Brain pericyte (primary cell): ENCODE measurements at regions not wholly inside any gene's neighbourhood (a gene's known extent, or its start where the extent isn't known, plus 50 kb on each side); places are given as distances from the start of the nearest gene placed in this dataset.
"Not testable (repeated sequence)": the region's sequence is repeated elsewhere in the genome, so short reads cannot be mapped to it uniquely, and the experiment has no call there.

Experiments used
- DNase-seq: peaks from one replicate; pipeline ENCODE4 v3.0.0-alpha.2; 2012; ENCODE audit warnings: low read depth, low spot score

DNA sequence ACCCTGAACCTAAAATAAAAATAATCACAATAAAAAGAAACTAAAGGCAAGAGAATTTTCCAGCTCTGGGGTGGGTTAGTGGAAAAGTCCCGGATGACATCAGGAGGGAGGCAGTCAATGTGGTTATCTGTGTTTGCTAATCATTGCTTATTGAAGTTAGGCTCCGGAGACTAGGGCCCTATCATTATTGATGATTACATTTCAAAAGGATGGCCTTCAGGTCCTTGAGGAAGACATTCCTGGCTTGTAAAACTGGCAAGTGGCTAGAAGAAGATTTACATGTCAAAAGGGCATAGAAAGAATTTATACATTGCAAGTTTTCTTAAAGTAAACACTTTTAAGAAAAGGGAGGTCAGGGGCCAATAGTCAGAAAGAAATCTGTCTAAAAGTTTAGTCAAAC lies 123.4 kb downstream of the POSTN start:
- DNase-seq = no peak

DNA sequence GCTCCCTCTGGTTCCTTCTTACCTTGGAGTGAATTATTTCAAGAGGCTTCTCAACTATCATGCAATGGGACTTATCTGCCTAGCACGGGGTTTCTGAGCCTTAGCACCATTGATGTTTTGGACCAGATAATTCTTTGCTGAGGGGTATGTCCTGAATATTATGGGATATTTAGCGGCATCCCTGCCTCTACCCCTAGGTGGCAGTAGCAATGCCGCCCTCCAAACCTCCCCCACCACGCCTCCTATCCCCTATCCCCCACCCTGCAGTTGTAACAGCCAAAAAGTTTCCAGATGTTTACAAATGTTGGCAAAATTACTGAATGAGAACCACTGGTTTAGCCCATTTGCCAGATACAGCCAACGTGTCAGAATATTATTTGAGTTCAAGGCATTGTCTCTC lies 125.5 kb downstream of the POSTN start:
- no peak for DNase-seq

DNA sequence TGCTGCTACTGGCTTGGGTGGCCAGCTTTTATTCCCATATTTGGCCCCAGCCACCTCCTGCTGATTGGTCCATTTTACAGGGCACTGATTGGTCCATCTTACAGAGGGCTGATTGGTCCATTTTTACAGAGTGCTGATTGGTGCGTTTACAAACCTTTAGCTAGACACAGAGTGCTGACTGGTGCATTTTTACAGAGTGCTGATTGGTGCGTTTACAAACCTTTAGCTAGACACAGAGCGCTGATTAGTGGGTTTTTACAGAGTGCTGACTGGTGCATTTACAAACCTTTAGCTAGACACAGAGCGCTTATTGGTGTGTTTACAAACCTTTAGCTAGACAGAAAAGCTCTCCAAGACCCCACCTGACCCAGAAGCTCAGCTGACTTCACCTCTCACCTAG lies 126.3 kb downstream of the POSTN start:
- not testable (repeated sequence) for DNase-seq

DNA sequence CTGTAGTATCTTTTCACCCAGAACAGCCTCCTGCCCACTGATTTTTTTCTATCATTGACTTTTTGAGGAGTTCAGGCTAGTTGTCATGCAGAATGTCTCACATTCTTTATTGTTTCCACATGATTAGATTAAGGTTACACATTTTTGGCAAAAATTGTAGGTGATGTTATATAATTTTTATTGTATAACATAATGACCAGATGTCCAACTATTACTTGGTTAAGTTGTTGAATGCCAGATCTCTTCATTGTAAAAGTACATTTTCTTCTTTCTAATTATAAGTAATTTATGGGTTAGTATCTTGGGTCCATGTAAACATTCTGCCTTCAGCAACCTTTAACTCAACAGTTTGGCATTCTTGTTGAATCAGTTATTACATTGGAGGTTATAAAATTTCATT lies 138.4 kb downstream of the POSTN start:
- DNase-seq = no peak

DNA sequence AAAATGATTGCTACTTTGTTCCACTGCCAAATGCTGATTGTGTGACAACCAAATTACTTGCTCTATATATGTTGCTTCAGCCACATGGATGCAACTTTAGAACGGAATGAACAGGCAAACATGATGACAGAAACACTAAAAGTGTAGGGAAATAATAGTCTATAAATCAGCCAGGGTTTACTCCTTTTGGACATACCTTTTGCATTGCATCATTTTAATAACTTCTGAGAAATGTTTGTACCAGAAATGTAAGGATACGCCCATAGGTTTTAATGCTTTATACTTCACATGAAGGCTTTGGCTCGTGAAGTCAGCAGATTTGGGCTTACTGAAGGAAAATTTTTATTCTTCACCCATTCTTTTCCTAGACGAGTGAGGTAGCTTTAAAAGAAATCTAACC lies 141.0 kb downstream of the POSTN start:
- DNase-seq = no peak

DNA sequence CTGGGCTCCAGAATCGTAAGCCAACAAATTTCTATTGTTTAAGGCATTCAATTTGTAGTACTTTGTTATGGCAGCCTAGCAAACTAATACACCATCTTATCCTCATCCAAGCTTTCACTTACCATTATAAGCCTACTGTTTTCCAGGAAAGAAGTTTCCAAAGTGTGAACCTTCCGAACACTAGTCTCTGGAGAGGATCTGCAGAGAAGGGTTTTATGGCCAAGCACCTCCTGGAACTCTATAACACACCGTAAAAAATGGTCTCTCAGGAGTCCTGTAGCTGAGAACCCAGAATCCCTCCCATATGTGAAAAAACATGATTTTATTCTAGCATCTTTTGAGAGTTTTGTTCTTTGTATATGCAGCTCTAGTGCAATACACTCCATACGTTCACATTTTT lies 142.1 kb downstream of the POSTN start:
- DNase-seq = no peak

DNA sequence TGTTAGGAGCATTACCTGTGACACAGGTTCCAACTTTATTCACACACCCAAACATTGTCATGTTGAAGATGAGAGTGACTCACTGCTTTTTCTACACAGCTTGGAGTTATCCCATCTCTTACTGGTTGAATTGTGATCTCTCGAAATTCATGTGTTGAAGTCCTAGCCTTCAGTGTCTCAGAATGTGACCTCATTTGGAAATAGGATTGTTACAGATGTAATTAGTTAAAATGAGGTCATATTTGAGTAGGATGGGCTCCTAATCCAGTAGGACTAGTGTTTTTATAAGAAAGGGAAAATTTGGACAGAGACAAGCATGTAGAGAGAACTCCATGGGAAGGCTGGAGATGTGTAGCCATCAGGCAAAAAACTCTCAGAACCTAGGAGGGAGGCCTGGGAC lies 142.5 kb downstream of the POSTN start:
- DNase-seq = no peak

DNA sequence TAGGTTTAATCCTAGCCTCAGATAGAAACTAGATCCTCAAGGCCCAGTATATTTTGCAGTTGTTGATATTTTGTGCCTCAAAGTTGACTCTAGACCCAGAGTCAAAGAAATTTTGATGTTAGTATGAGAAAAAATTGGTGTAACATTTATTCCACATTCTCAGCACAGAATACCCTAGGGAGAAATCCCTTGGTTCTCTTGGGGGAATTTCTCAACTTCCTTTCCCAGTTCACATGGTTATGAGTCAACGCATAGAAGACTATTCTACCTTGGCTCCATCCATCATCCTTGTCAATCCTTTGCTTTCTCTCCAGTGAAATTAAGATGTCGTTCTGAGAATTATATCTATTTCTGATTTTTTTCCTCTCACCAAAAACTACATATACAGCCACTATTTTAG lies 145.3 kb downstream of the POSTN start:
- DNase-seq = no peak

DNA sequence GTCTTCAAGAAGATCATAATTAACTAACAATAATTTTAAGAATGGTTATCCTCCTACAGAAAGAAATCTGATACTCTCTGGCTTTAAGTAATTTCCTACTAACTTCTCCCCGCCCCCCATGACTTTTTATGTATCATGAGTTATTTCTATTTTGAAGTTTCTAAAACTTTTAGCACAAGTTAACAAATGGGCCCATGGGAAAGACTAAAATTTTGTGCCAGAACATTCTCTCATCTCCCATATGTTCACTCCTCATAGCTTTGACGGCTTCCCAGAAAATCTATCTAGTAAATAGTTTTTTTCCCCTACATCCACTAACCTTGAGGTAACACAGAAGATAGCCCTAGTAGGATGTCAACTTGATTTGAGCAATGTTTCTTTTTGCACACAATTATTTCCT lies 148.3 kb downstream of the POSTN start:
- DNase-seq = no peak

DNA sequence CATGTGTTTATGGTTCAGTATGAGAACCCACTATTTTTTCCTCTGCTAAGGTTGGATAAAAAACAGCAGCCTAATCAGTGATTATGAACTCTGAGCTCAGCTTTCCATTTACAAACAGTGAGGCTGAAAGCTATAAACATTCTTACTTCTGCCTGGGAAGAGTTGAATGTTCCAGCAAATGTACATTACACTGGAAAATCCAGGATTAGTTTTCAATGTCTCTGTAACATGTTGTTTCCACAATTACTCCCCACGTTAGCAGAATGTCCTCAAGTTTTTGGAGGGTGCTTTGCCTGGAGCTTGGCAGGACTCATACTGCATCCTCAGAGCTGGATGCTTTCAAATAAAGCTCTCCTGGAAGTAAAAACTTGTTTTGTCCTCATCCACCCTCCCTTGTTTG lies 150.4 kb downstream of the POSTN start:
- no peak for DNase-seq

DNA sequence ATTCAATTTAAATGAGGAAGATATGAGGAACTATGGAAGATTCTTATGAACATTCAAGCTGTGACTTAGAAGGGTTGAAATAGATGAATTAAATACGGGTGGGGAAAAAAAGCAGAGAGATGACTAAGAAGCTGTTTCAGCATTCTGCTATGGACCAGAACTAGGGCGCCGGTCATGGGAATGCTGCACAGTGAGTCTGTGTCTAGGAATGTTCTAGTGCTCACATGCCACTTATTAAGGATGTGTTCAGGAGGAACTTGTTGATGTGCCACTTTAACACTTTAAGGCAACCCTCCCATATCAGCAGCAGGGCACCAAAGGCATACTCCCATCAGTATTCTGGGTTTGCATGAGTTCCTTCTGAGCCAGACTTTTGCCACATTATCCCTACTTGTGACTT lies 152.1 kb downstream of the POSTN start:
- no peak for DNase-seq

DNA sequence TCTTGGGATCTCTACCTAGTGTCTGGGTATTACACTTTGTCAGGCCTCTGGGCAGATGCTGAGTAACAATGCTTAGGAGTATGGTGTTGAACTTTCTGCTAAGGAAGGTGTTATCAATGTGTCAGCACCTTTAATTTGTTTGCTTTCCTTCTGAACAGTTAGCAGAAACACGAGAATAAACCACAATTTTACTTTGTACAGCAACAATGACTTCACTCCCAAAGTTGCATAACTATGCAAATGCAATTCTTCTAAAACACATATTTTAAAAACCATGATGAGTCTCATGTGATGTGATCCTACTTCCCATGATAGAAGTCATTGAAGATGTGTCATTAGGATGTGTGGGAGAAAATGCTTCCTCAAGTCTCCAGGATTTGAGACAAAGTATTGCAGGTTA lies 155.0 kb downstream of the POSTN start:
- no peak for DNase-seq

DNA sequence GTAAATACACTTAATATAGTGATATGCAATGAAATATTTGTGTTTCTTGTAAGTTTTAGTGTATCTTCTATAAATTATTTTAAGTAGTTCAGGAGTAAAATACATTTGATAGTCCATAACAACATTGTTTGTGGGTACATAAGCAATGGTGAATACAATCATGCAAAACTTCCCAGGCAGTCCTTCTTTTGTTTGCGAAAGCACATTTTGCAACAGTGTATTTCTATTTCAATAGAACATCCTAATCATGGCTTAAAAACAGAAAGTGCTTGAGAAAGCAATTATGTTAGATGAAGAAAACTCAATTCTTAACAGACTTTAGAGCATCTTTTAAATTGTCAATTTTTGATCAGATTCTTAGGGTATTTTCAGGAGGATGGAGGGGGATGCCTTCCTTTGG lies 155.6 kb downstream of the POSTN start:
- no peak for DNase-seq

DNA sequence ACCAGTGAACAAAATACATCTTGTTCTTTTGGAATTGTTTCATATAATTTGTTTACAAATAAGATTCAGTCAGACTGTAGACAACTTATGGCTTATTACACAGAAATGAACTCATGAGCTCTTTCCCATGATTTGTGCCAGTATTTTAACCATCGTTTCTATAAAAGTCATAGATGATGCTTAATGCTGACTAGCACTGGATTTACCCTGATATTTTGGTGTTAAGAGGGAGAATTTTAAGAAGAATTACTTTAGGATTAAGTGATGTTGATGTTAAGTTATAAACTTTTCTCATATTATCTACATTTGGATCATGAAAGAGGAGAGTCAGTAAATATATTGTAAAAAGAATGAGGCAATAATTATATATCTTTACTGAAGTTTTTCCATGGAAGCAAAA lies 162.7 kb downstream of the POSTN start:
- DNase-seq = no peak

DNA sequence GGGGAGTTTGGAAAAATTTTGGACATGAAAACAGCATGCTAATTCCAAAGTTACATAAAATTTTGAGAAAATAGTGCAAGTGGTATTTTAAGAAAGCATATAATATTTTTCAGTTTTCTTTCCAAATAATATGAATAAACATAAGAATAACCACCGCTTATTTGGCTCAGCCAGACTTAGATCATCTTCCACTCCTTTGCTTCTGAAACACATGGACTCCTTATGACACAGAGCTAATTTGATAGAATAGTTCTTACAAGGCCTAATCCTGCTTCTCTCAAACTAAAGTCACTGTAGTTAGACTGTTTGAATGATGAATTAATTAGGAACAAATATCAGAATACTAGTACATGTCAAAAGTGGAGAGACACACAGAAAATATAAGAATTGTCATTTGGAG lies 165.5 kb downstream of the POSTN start:
- no peak for DNase-seq

DNA sequence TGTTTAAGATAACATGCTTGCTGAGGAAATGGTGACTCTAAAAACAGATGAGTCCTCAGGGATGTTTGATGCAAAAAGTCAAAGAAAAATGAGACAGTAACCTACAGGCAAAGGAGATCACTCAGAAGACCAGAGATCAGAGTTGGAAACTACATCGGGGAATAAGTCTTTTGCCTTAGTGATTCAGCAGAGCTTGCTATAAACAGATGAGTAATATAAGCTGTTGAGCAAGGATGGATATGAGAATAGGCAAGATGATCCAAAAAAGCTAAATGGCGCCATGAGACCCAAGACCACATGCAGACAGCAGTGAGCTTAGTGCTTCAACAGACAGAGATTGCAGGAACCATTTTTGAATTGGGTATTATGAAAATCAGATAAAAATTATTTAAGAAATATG lies 168.6 kb downstream of the POSTN start:
- DNase-seq = no peak

DNA sequence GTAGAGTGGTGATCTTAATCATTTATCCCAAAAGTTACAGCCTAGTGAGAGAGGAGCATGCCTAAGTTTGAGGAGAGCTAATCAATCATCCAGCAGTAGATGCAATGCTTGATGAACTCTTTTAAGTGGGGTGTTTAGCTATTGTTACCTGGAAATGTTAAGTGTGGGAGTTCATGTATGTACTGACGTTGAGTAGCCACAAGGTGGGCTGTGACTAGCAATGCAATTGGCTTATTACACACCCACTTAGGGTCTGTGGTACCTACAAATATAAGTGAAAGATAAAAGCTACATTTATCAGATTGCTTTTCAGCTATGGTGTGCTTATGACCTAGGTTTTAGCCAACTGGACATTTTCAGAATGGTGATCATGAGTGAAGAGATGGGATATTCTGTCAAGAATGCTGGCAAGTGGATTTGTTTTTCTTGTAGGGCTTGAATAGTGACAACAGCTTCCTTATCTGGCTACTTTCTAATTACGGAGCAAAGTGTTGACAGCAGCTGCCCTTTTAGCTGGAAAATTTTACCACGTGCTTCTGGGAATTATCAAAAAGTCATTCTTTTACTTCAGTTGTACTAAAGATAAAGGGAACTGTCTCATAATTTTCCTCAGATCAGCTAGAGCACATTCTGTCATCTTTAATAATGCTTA lies 170.6 kb downstream of the POSTN start:
- DNase-seq = no peak

DNA sequence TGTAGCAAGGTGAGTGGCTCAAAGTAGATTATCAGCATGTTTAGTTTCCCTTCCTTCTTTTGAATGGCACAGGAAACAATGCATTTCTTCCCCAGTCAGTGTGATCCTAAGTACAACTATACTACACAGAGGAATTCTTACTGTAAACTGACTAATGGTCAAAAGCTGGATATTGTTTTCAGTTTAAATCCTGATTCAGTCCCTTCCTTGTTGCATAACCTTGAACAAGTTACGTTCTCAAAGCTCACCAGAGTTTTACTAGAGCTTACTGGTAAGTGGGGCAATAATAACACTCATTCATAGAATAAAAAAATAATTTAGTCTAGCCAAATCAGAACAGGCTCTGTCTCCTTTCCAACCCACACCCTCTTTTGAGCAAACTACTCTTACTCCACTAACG lies 180.1 kb downstream of the POSTN start:
- no peak for DNase-seq

DNA sequence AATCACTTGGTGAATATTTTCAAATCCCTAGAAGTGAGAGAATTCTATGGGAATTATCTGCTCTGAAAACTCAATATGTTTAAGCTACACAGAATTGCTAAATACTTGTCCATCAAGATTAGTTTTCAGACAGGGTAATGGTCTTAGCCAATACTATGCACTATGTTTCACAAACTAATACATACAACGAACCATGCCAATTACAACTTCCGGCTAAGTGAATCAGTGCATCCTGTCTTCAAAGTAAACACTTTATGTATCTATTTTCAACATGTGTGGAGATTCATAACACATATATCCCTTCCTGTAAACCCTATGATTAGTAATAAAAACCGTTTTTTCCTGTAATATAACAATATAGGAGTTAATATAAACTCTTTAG lies 181.5 kb downstream of the POSTN start:
- DNase-seq = no peak

DNA sequence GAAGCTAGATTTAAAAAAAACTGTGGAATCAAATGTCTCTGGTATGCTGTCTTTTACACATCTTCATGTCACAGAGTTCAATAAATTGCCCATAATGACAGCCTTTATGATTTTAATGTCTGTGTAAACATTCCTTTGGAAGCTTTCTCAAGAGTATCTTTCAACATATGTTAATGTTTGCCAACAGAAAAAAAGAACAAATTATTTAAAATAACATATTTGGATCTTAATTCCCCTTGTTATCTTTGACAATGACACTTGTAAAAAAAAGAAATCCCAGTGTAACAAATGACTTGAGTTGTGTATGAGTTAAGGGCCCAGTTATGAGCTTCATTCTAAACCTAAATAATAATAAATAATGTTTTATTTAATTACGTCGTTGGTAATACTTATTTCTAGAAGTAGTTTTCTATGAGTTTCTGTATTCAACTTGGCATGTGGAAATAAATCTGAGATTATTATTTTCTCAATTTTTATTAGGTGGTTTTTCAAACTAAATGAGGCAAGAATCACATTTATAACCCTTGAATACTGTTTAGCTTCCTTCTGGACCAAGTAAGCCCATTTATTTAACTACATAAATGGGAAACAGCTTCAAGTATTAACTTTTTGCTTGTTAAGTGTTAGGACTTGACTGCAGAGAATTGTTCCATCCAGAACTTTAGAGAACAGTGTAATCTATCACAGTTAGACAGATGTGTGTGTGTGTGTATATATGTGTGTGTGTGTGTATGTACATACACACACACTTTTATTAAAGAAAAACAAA lies 182.1 kb downstream of the POSTN start:
- DNase-seq = no peak

DNA sequence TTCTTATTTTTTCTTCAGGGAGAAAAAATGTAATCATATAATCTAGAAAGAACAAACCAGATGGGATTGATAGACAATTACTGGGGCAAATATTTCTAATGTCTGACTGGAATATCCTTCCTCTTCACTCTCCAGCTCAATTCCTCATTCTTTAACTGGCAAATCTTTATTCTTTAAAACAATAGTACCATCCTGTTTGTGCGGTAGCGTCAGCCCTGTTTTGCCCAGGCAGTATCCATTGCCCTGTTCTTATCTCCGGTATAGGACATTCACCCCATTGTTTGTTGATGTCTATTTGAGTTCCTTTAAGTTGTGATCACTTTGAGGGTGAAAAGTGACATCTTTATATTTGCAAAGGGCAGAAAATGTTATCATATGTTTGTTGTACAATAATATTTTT lies 185.4 kb downstream of the POSTN start:
- no peak for DNase-seq

DNA sequence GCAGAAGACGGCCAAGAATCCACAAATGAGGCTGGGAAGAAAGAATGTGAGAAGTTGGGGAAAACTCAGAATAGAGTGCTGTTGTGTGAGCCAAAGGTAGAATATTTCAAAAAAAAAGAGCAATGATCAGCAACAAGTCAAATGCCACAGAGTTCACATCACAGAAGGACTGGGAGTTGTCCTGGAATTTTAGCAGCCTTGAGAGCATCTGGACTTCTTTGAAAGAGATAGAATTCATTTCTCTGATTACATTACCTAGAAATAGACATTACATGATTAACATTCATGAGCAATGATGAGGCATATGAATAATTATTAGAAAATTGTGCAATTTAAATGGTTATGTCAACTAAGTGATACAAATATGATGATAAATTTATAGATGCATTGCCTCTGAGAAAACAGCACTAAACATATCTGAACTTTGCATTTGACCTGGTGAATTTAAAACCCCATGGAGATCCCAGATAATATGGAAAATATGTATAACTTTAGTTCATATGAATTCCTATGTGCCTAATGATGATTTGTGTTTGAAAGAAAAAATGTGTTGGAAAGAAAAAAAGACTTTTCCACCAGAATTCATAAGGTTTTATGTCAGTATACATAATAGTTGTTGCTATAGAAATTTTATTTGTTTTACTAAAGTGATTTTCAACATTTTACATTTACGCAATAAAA lies 186.2 kb downstream of the POSTN start:
- no peak for DNase-seq

DNA sequence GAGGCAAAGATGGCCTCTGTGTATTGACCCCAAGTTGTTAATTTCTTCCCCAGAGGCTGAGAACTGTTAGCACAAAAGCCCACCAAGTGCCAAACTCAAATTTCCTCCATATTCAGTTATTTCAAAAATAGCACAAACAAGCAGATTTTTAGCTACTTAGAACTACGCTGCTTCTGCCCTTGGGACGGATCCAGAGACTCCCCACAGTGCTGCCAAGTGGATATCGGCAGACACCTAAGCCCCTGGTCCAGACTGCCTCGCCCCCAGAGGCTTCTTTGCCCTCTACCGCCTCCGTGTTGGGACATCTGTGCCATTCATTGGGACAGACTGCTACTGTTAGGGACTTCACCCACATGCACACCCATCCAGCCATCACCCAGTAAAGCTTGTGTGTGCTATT lies 188.3 kb downstream of the POSTN start:
- DNase-seq = no peak
